DOHH2 (cell line): ENCODE measurements at regions not wholly inside any gene's neighbourhood (a gene's known extent, or its start where the extent isn't known, plus 50 kb on each side); places are given as distances from the start of the nearest gene placed in this dataset.

Experiments used
- CTCF ChIP-seq: fragments of 200-600 bp; sonication (generic); IDR thresholded peaks from one replicate; pipeline ENCODE4 v1.5.1; 2014; ENCODE audit warnings: antibody characterized with exemption, mild to moderate bottlenecking, low read depth, low read length; ENCODE audit not compliant: poor library complexity, severe bottlenecking
- EZH2phosphoT487 ChIP-seq: fragments of 200-600 bp; sonication (generic); IDR thresholded peaks from 2 replicates; pipeline ENCODE4 v1.6.1; 2017; ENCODE audit warnings: borderline replicate concordance, mild to moderate bottlenecking, antibody characterized with exemption, low read length, moderate library complexity, mixed read lengths

GRCh38 chr20:7361321-7361720, 578.9 kb downstream of the HAO1 start:
- no peak for TF ChIP-seq CTCF
- TF ChIP-seq EZH2phosphoT487, result no peak
